ENCODE measurements at regions not wholly inside any gene's neighbourhood (a gene's known extent, or its start where the extent isn't known, plus 50 kb on each side); places are given as distances from the start of the nearest gene placed in this dataset.

GRCh38 chr11:110984693-110985092 is 260.8 kb upstream of the POU2AF2 start:
- intact Hi-C loops (cut with DNase I): no loop called here
- ATAC-seq (no peak), DNase-seq (no peak)
- whole genome bisulfite sequencing (ENCODE audit: insufficient coverage, low coverage, low lambda C conversion rate, missing lambda C conversion rate): 70% methylated on average over 1 of the region's 1 CpG
- Histone ChIP-seq H3K9me3 (no peaks in the 10 kb centered on the region), H3K27me3 (no peaks in the 10 kb centered on the region), H3K4me3 (no peak overlapping the region), H3K27ac (no peak overlapping the region), H3K4me1 (no peaks in the 10 kb centered on the region), H3K36me3 (no peaks in the 10 kb centered on the region)
- TF ChIP-seq CTCF (IDR thresholded peaks at IDR 0.05) (no peak), POLR2A (IDR thresholded peaks at IDR 0.05) (no peak)

- ATAC-seq (no peak), DNase-seq (no peak)
- no peak for TF ChIP-seq CTCF (IDR thresholded peaks at IDR 0.05)
- TF ChIP-seq POLR2A (IDR thresholded peaks at IDR 0.05): no peak
- H3K4me1 ChIP-seq: no peaks in the 10 kb centered on the region
- H3K36me3 ChIP-seq: no peaks in the 10 kb centered on the region
- intact Hi-C loops (cut with DNase I): no loop called here
- no peaks in the 10 kb centered on the region for H3K27me3 ChIP-seq
- 63% methylated on average over 2 of the region's 2 CpGs for WGBS (ENCODE audit: insufficient coverage, low coverage, low lambda C conversion rate, missing lambda C conversion rate)
- no peak overlapping the region for H3K27ac ChIP-seq
- no peak overlapping the region for H3K4me3 ChIP-seq
- no peaks in the 10 kb centered on the region for H3K9me3 ChIP-seq
Measured at GRCh38 chr11:110984147-110984546, 261.4 kb upstream of the POU2AF2 start.

- H3K36me3 ChIP-seq: no peaks in the 10 kb centered on the region
- H3K4me3 ChIP-seq: no peak overlapping the region
- intact Hi-C loops (cut with DNase I): no loop called here
- 68% methylated on average over 2 of the region's 2 CpGs for WGBS (ENCODE audit: insufficient coverage, low coverage, low lambda C conversion rate, missing lambda C conversion rate)
- H3K27me3 ChIP-seq: no peaks in the 10 kb centered on the region
- H3K9me3 ChIP-seq: no peaks in the 10 kb centered on the region
- TF ChIP-seq CTCF (IDR thresholded peaks at IDR 0.05) (no peak), POLR2A (IDR thresholded peaks at IDR 0.05) (no peak)
- DNase-seq (no peak), ATAC-seq (no peak)
- H3K27ac ChIP-seq: no peak overlapping the region
- H3K4me1 ChIP-seq: no peaks in the 10 kb centered on the region
Measured at GRCh38 chr11:110982214-110982613, 263.3 kb upstream of the POU2AF2 start.

GRCh38 chr11:110979696-110980095 is 265.8 kb upstream of the POU2AF2 start:
- no peak for TF ChIP-seq POLR2A (IDR thresholded peaks at IDR 0.05)
- TF ChIP-seq CTCF (IDR thresholded peaks at IDR 0.05): no peak
- H3K27me3 ChIP-seq: no peaks in the 10 kb centered on the region
- H3K4me3 ChIP-seq: no peak overlapping the region
- H3K4me1 ChIP-seq: no peaks in the 10 kb centered on the region
- 44% methylated on average over 1 of the region's 1 CpG for WGBS (ENCODE audit: insufficient coverage, low coverage, low lambda C conversion rate, missing lambda C conversion rate)
- no peaks in the 10 kb centered on the region for H3K36me3 ChIP-seq
- H3K27ac ChIP-seq: no peak overlapping the region
- DNase-seq (no peak), ATAC-seq (no peak)
- no peaks in the 10 kb centered on the region for H3K9me3 ChIP-seq
- intact Hi-C loops (cut with DNase I): no loop called here

- DNase-seq: no peak
- Histone ChIP-seq H3K27ac (no peak overlapping the region), H3K9me3 (no peaks in the 10 kb centered on the region), H3K27me3 (no peaks in the 10 kb centered on the region), H3K4me1 (no peaks in the 10 kb centered on the region), H3K4me3 (no peak overlapping the region), H3K36me3 (no peaks in the 10 kb centered on the region)
- WGBS (ENCODE audit: insufficient coverage, low coverage, low lambda C conversion rate, missing lambda C conversion rate): 75% methylated on average over 1 of the region's 1 CpG
- TF ChIP-seq POLR2A (IDR thresholded peaks at IDR 0.05) (no peak), CTCF (IDR thresholded peaks at IDR 0.05) (no peak)
- intact Hi-C loops (cut with DNase I): no loop called here
- no peak for ATAC-seq
Measured at GRCh38 chr11:110977661-110978060, 265.4 kb upstream of the ARHGAP20 start.
